Upper lobe of left lung (tissue), 6 donors: ENCODE measurements at regions not wholly inside any gene's neighbourhood (a gene's known extent, or its start where the extent isn't known, plus 50 kb on each side); places are given as distances from the start of the nearest gene placed in this dataset.

ENCODE experiments used
- ATAC-seq, 2 donors: fragments of 200-7000 bp; cut with Tn5 transposase; one replicate each; pipeline ENCODE4 v1.9.1; 2022; ENCODE audit warnings: mild to moderate bottlenecking in 2 of 2, moderate library complexity in 2 of 2; ENCODE audit not compliant: low FRiP score in 2 of 2
- DNase-seq, 2 donors: peaks; one replicate each; pipeline ENCODE4 v3.0.0-alpha.2; 2019 to 2020
- H3K27ac ChIP-seq, 4 donors: fragments of 200-600 bp; sonication (generic); one replicate each; pipeline ENCODE4 v1.5.1; 2016 to 2019
- H3K27me3 ChIP-seq, 4 donors: fragments of 200-600 bp; sonication (generic); one replicate each; pipeline ENCODE4 v1.5.1; 2017 to 2019
- H3K36me3 ChIP-seq, 4 donors: fragments of 200-600 bp; sonication (generic); one replicate each; pipeline ENCODE4 v1.5.1; 2016 to 2019
- H3K4me1 ChIP-seq, 4 donors: fragments of 200-600 bp; sonication (generic); one replicate each; pipeline ENCODE4 v1.5.1; 2018 to 2019
- H3K4me3 ChIP-seq, 4 donors: fragments of 200-600 bp; sonication (generic); one replicate each; pipeline ENCODE4 v1.5.1; 2017 to 2019; ENCODE audit warnings: mild to moderate bottlenecking in 2 of 4, moderate library complexity in 1 of 4
- H3K9me3 ChIP-seq, 4 donors: fragments of 200-600 bp; sonication (generic); one replicate each; pipeline ENCODE4 v1.5.1; 2018 to 2019
- CTCF ChIP-seq, 6 experiments: fragments of 450-650 bp in 4 of 6; fragments of 200-600 bp in 2 of 6; sonication (generic) in 2 of 6; IDR thresholded peaks; one replicate each; pipeline ENCODE4 v1.5.1; 2016 to 2019; ENCODE audit warnings: antibody characterized with exemption in 6 of 6
- EP300 ChIP-seq, 4 donors: sonication (generic); formaldehyde crosslinking; IDR thresholded peaks; one replicate each; pipeline ENCODE4 v1.5.1; 2017; ENCODE audit warnings: antibody characterized with exemption in 4 of 4, control low read depth in 2 of 4
- POLR2A ChIP-seq, 4 donors: fragments of 450-650 bp; IDR thresholded peaks; one replicate each; pipeline ENCODE4 v1.5.1; 2016 to 2017; ENCODE audit warnings: antibody characterized with exemption in 4 of 4, mild to moderate bottlenecking in 2 of 4
- POLR2AphosphoS5 ChIP-seq, 2 donors: sonication (generic); formaldehyde crosslinking; IDR thresholded peaks; one replicate each; pipeline ENCODE4 v1.5.1; 2017; ENCODE audit warnings: antibody characterized with exemption in 2 of 2
- WGBS, 2 donors: methylation state at CpG; one replicate each; pipeline ENCODE4 v1.1.5; 2017 to 2018; 5-methylcytosine and 5-hydroxymethylcytosine counted together
- donor health status: DM: no; HTN: no; CAD: no; lungs with moderate emphysema.
- donor health status: DM: no; HTN: yes; CAD: no; lungs with severe emphysema.

GRCh38 chr3:1910322-1910721 lies 188.3 kb upstream of the CNTN4 start:
- Histone ChIP-seq H3K4me1 (no peaks in the 10 kb centered on the region), H3K36me3 (no peaks in the 10 kb centered on the region), H3K27ac (no peak overlapping the region), H3K27me3 (no peaks in the 10 kb centered on the region), H3K4me3 (no peak overlapping the region), H3K9me3 (no peaks in the 10 kb centered on the region)
- WGBS, 2 donors, result 89 to 92% methylated on average over 3 of the region's 3 CpGs
- DNase-seq, result no peak
- TF ChIP-seq EP300 (IDR thresholded peaks at IDR 0.05), result no peak
- no peak for TF ChIP-seq CTCF (IDR thresholded peaks at IDR 0.05)
- no peak for TF ChIP-seq POLR2A (IDR thresholded peaks at IDR 0.05)
- no peak for TF ChIP-seq POLR2AphosphoS5 (IDR thresholded peaks at IDR 0.05)
- ATAC-seq, result peak in 1 of 2 donors; percentile 23

GRCh38 chr3:1929788-1930414 lies 168.8 kb upstream of the CNTN4 start:
- Histone ChIP-seq H3K27ac (no peak overlapping the region), H3K36me3 (no peaks in the 10 kb centered on the region), H3K27me3 (no peaks in the 10 kb centered on the region), H3K9me3 (no peaks in the 10 kb centered on the region), H3K4me1 (no peaks in the 10 kb centered on the region), H3K4me3 (no peak overlapping the region)
- DNase-seq (no peak), ATAC-seq (no peak)
- WGBS, 2 donors, result 66 to 68% methylated on average over 8 of the region's 8 CpGs
- TF ChIP-seq POLR2A (IDR thresholded peaks at IDR 0.05) (no peak), EP300 (IDR thresholded peaks at IDR 0.05) (no peak), POLR2AphosphoS5 (IDR thresholded peaks at IDR 0.05) (no peak), CTCF (IDR thresholded peaks at IDR 0.05) (no peak)

- no peak for ATAC-seq
- no peak overlapping the region for H3K4me3 ChIP-seq
- H3K27ac ChIP-seq, result no peak overlapping the region
- no peak for DNase-seq
- no peak for TF ChIP-seq CTCF (IDR thresholded peaks at IDR 0.05)
- no peak for TF ChIP-seq EP300 (IDR thresholded peaks at IDR 0.05)
- no peak for TF ChIP-seq POLR2AphosphoS5 (IDR thresholded peaks at IDR 0.05)
- no peak for TF ChIP-seq POLR2A (IDR thresholded peaks at IDR 0.05)
- H3K9me3 ChIP-seq, result no peaks in the 10 kb centered on the region
- H3K4me1 ChIP-seq, result no peaks in the 10 kb centered on the region
- 76 to 82% methylated on average over 4 of the region's 4 CpGs for WGBS, 2 donors
- H3K27me3 ChIP-seq, result no peaks in the 10 kb centered on the region
- H3K36me3 ChIP-seq, result no peaks in the 10 kb centered on the region
Observed at GRCh38 chr3:1938975-1939374, 159.7 kb upstream of the CNTN4 start.

- DNase-seq (no peak), ATAC-seq (no peak)
- TF ChIP-seq POLR2A (IDR thresholded peaks at IDR 0.05) (no peak), EP300 (IDR thresholded peaks at IDR 0.05) (no peak), CTCF (IDR thresholded peaks at IDR 0.05) (no peak), POLR2AphosphoS5 (IDR thresholded peaks at IDR 0.05) (no peak)
- Histone ChIP-seq H3K27ac (no peak overlapping the region), H3K27me3 (no peaks in the 10 kb centered on the region), H3K36me3 (no peaks in the 10 kb centered on the region), H3K4me1 (no peaks in the 10 kb centered on the region), H3K4me3 (no peak overlapping the region), H3K9me3 (no peaks in the 10 kb centered on the region)
- 59 to 64% methylated on average over 1 of the region's 1 CpG for WGBS, 2 donors
Observed at GRCh38 chr3:1942781-1943180, 155.9 kb upstream of the CNTN4 start.

- no peak for ATAC-seq
- Histone ChIP-seq H3K36me3 (no peaks in the 10 kb centered on the region), H3K4me3 (no peak overlapping the region), H3K4me1 (no peaks in the 10 kb centered on the region), H3K27me3 (no peaks in the 10 kb centered on the region), H3K27ac (no peak overlapping the region), H3K9me3 (no peaks in the 10 kb centered on the region)
- no peak for TF ChIP-seq EP300 (IDR thresholded peaks at IDR 0.05)
- no peak for TF ChIP-seq POLR2AphosphoS5 (IDR thresholded peaks at IDR 0.05)
- TF ChIP-seq CTCF (IDR thresholded peaks at IDR 0.05), result no peak
- TF ChIP-seq POLR2A (IDR thresholded peaks at IDR 0.05), result no peak
- no peak for DNase-seq
- WGBS, 2 donors, result 53 to 56% methylated on average over 6 of the region's 6 CpGs
Observed at GRCh38 chr3:1943395-1944118, 155.1 kb upstream of the CNTN4 start.
